ENCODE measurements at regions not wholly inside any gene's neighbourhood (a gene's known extent, or its start where the extent isn't known, plus 50 kb on each side); places are given as distances from the start of the nearest gene placed in this dataset.

DNA sequence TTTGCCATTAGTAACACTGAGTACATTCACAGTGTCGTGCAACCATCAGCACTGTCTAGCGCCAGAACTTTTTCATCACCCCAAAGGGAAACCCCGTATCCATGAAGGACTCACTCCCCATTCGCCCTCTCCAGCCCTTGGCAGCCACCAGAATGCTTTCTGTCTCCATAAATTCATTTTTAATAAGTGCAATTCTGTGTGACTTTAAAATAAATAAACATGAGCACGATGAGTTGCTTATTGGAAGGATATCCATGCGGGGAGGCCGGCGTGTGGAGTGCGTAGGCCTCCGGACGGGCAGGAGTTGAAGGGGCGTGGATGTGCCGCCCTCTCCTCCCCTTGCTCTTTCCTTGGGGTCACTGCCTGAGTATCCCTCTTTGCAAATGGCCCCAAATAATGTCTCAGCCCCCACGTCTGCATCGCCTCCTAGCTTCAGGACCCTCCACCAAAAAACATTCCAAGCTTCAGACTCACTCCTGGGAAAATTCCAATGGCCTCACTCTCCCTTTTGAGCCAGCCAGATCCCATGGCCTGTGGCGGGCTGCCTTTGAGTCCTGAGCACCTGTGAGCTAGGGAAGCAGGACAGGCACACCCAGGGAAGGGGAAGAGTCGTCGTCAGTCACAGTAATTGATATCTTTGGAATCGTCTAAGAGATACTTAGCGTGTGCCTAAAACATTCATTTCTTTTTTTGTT lies 306.3 kb downstream of the SEC14L1 start:
- Histone ChIP-seq H3K27me3 (no peaks in the 10 kb centered on the region), H3K4me3 (no peak overlapping the region), H3K4me1 (peaks cover 79 to 100% (median 87%) of the 10 kb centered on the region in 4 donors), H3K9me3 (no peaks in the 10 kb centered on the region), H3K27ac (peak overlapping the region in 4 of 5 donors; percentile 70 to 93 (median 88)), H3K36me3 (peaks cover 0 to 4% (median 0%) of the 10 kb centered on the region in 4 donors)
- intact Hi-C loops (cut with DNase I; ENCODE audit: low total_unique reads), result no loop called here
- DNase-seq, result no peak
- TF ChIP-seq, protein P1, sequence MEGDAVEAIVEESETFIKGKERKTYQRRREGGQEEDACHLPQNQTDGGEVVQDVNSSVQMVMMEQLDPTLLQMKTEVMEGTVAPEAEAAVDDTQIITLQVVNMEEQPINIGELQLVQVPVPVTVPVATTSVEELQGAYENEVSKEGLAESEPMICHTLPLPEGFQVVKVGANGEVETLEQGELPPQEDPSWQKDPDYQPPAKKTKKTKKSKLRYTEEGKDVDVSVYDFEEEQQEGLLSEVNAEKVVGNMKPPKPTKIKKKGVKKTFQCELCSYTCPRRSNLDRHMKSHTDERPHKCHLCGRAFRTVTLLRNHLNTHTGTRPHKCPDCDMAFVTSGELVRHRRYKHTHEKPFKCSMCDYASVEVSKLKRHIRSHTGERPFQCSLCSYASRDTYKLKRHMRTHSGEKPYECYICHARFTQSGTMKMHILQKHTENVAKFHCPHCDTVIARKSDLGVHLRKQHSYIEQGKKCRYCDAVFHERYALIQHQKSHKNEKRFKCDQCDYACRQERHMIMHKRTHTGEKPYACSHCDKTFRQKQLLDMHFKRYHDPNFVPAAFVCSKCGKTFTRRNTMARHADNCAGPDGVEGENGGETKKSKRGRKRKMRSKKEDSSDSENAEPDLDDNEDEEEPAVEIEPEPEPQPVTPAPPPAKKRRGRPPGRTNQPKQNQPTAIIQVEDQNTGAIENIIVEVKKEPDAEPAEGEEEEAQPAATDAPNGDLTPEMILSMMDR (IDR thresholded peaks at IDR 0.05), result no peak
- no peak for TF ChIP-seq EP300 (IDR thresholded peaks at IDR 0.05)
- TF ChIP-seq POLR2AphosphoS5 (IDR thresholded peaks at IDR 0.05), result no peak
- TF ChIP-seq POLR2A (IDR thresholded peaks at IDR 0.05), result no peak
- 66 to 84% (median 76%) methylated on average over 20 of the region's 20 CpGs for WGBS, 5 donors

DNA sequence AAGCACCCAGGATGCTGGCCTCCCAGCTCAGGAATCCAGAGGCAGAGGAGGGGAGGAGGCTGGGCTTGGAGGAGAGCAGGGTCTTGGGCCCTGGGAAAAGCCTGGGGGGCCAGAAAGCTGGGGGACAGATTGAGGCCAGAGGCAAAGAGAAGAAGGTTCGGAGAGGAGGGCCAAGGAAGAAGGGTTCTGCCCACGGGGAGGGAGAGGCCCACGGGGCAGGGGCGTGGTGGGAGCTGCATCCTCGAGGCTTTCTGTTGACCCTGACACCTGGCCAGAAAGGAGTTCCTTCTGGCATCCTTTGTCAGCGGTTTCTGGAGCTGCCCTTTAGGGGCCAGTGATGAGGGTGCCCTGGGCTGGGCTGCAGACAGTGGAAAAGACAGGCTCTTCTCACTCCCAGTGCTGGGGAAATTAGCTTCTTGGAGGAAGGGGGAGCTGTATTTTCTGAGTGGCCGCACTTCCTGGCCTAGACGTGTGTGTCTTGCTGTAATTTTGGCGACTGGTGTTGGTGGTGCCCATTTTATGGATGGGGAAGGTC lies 308.7 kb downstream of the SEC14L1 start:
- Histone ChIP-seq H3K4me1 (peaks cover 82 to 100% (median 90%) of the 10 kb centered on the region in 4 donors), H3K36me3 (peaks cover 0 to 4% (median 0%) of the 10 kb centered on the region in 4 donors), H3K4me3 (peak overlapping the region in 2 of 4 donors; percentile 40 to 62), H3K27ac (peak overlapping the region; percentile 89 to 96 (median 93)), H3K9me3 (no peaks in the 10 kb centered on the region), H3K27me3 (no peaks in the 10 kb centered on the region)
- intact Hi-C loops (cut with DNase I; ENCODE audit: low total_unique reads), result no loop called here
- DNase-seq, result no peak
- TF ChIP-seq EP300 (IDR thresholded peaks at IDR 0.05), result no peak
- TF ChIP-seq, protein P1 (IDR thresholded peaks at IDR 0.05), result no peak
- TF ChIP-seq POLR2AphosphoS5 (IDR thresholded peaks at IDR 0.05), result no peak
- no peak for TF ChIP-seq POLR2A (IDR thresholded peaks at IDR 0.05)
- WGBS, 5 donors, result 29 to 48% (median 35%) methylated on average over 9 of the region's 9 CpGs

DNA sequence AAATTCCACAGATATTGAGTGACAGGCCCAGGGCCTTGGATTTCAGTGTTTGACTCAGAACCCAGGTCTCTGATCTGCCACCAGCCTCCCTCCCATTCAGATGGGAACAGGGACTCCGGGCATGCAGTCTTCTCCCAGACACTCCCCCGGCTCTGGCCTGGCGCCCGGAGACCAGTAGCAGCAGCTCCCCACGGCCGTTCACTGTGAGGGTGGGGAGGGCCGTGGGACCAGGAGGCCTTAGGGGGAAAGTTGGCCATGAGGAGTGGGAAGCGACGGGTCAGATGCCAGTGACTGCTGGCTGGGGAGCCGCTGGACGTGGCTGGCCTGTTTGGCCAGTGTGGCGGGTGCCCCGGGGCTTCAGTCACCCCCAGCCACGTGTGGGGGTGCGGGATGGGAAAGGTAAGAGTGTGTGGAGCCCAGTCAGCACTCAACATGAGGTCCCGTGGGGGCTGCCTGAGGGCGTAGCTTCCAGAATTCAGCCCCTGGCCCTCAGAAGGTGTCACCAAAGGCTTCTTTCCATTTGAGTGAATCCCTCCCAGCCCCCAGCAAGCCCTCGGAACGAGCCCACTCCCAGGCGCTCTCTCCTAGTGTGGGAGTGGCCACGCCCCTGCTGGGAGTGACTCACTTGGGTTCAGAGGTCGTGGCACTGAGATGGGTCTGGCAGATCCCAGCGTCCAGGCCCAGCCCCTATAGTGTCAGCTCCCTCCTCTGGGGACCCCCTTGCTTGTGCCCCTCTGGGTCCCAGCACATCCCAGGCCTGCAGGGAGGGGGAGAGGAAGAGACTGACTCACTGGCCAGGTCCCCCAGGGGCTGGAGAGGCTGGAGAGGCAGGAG lies 309.4 kb downstream of the SEC14L1 start:
- intact Hi-C loops (cut with DNase I; ENCODE audit: low total_unique reads), result no loop called here
- 15 to 33% (median 19%) methylated on average over 17 to 23 of the region's 23 CpGs for WGBS, 5 donors
- Histone ChIP-seq H3K27ac (peak overlapping the region; percentile 89 to 96 (median 93)), H3K36me3 (peaks cover 0 to 4% (median 0%) of the 10 kb centered on the region in 4 donors), H3K9me3 (no peaks in the 10 kb centered on the region), H3K4me1 (peaks cover 82 to 100% (median 90%) of the 10 kb centered on the region in 4 donors), H3K27me3 (no peaks in the 10 kb centered on the region), H3K4me3 (peak overlapping the region; percentile 40 to 62 (median 52))
- TF ChIP-seq POLR2AphosphoS5 (IDR thresholded peaks at IDR 0.05), result peak in 1 of 3 donors; percentile 28
- TF ChIP-seq, protein P1 (IDR thresholded peaks at IDR 0.05), result no peak
- DNase-seq, result peak; percentile 67 to 86

DNA sequence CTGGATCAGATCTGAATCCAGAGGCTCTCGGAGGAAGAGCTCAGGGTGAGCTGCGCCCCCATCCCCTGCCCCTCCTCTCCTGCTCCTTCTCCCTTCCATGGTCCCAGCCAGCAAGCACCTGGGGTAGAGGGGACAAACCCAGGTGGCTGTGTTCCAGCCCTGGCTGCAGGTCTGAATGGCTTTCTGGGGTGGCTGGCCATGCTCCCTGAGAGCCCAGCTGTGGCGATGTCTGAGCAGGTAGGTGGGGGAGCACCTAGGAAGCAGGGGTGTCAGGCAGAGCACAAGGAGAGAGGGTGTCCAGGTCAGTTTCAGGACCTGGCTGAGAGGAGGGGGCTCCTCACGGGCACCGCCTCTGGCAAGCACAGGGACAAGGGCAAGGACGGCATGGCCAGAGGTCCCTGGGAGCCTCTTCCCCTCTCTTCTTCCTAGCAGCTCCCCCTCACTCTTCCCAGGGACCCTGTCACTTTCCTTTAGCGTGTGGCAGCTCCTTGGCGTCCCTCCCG lies 310.0 kb downstream of the SEC14L1 start:
- Histone ChIP-seq H3K27me3 (no peaks in the 10 kb centered on the region), H3K4me3 (peak overlapping the region; percentile 40 to 62 (median 52)), H3K9me3 (no peaks in the 10 kb centered on the region), H3K27ac (peak overlapping the region; percentile 89 to 96 (median 93)), H3K4me1 (peaks cover 82 to 100% (median 90%) of the 10 kb centered on the region in 4 donors), H3K36me3 (peaks cover 0 to 4% (median 3%) of the 10 kb centered on the region in 4 donors)
- intact Hi-C loops (cut with DNase I; ENCODE audit: low total_unique reads), result no loop called here
- no peak for TF ChIP-seq POLR2A (IDR thresholded peaks at IDR 0.05)
- no peak for TF ChIP-seq POLR2AphosphoS5 (IDR thresholded peaks at IDR 0.05)
- TF ChIP-seq EP300 (IDR thresholded peaks at IDR 0.05), result no peak
- TF ChIP-seq, protein P1 (IDR thresholded peaks at IDR 0.05), result no peak
- 5 to 16% (median 8%) methylated on average over 7 to 9 of the region's 9 CpGs for WGBS, 5 donors
- peak in 1 of 2 donors; percentile 54 for DNase-seq

Measured in stomach (tissue), 8 donors.